H1 (cell line): ENCODE measurements at regions not wholly inside any gene's neighbourhood (a gene's known extent, or its start where the extent isn't known, plus 50 kb on each side); places are given as distances from the start of the nearest gene placed in this dataset.

Source experiments
- CTCF ChIA-PET: fragments of 300-600 bp; sonication (Branson Sonifier 250); formaldehyde crosslinking; loops from one replicate; lab custom pipeline; 2021; ENCODE audit not compliant: partially characterized antibody; lab: Charles Lee
- POLR2A ChIA-PET: fragments of 300-600 bp; sonication (Branson Sonifier 250); formaldehyde crosslinking; loops from one replicate; lab custom pipeline; 2021; ENCODE audit warnings: inconsistent platforms; ENCODE audit not compliant: partially characterized antibody; lab: Charles Lee
- DNase-seq, 2 experiments: peaks; one replicate each; pipeline versions ENCODE4 v3.0.0 to v3.0.0-alpha.2; 2010 to 2022; ENCODE audit warnings: low spot score in 2 of 2, low read depth in 1 of 2, mixed read lengths in 1 of 2
- FAIRE-seq: peaks from 2 replicates; lab custom pipeline; 2011; peaks lifted over from hg19 to GRCh38; lab: Jason Lieb, UNC
- H2AFZ ChIP-seq: 2 replicates; pipeline ENCODE4 v1.8.1; 2012; ENCODE audit warnings: low read length, inconsistent platforms
- H2AK5ac ChIP-seq: 2 replicates; pipeline ENCODE4 v1.6.1; 2013; ENCODE audit warnings: low read depth, low read length
- H2BK120ac ChIP-seq: replicated peaks from 2 replicates; pipeline ENCODE3; 2013; ENCODE audit warnings: low read depth, low read length, inconsistent platforms
- H2BK12ac ChIP-seq: 2 replicates; pipeline ENCODE4 v1.6.1; 2013; ENCODE audit warnings: low read depth, low read length
- H2BK15ac ChIP-seq: 2 replicates; pipeline ENCODE4 v1.6.1; 2013; ENCODE audit warnings: low read length
- H2BK20ac ChIP-seq: 2 replicates; pipeline ENCODE4 v1.6.1; 2013; ENCODE audit warnings: low read length
- H2BK5ac ChIP-seq: 2 replicates; pipeline ENCODE4 v1.6.1; 2013; ENCODE audit warnings: low read depth, low read length
- H3K14ac ChIP-seq: 2 replicates; pipeline ENCODE4 v1.6.1; 2013; ENCODE audit warnings: inconsistent platforms; ENCODE audit not compliant: insufficient read length
- H3K18ac ChIP-seq: 2 replicates; pipeline ENCODE4 v1.6.1; 2013; ENCODE audit warnings: low read length; ENCODE audit errors: extremely low read depth
- H3K23ac ChIP-seq: 2 replicates; pipeline ENCODE4 v1.6.1; 2013; ENCODE audit warnings: inconsistent platforms; ENCODE audit not compliant: insufficient read length
- H3K23me2 ChIP-seq: 2 replicates; pipeline ENCODE4 v1.6.1; 2013; ENCODE audit warnings: low read depth, low read length
- H3K27ac ChIP-seq: 2 replicates; pipeline ENCODE4 v1.6.1; 2011; ENCODE audit warnings: low read depth, low read length, inconsistent platforms
- H3K27me3 ChIP-seq, 4 experiments: replicated peaks in 1 of 4; 1 replicate in 1 of 4; 2 replicates in 3 of 4; pipeline versions ENCODE4 v1.6.1 to v1.8.1; 2011 to 2013; ENCODE audit warnings: low read length in 3 of 4, mild to moderate bottlenecking in 3 of 4, inconsistent platforms in 2 of 4, mixed read lengths in 2 of 4, moderate library complexity in 1 of 4; ENCODE audit not compliant: control insufficient read depth in 3 of 4, insufficient read depth in 3 of 4; ENCODE audit errors: extremely low read depth in 1 of 4
- H3K36me3 ChIP-seq, 4 experiments: 2 replicates each; pipeline versions ENCODE4 v1.6.1 to v1.8.1; 2011 to 2013; ENCODE audit warnings: mild to moderate bottlenecking in 4 of 4, low read length in 3 of 4, moderate library complexity in 2 of 4, control low read depth in 1 of 4, inconsistent platforms in 1 of 4; ENCODE audit not compliant: insufficient read depth in 4 of 4, control insufficient read depth in 2 of 4
- H3K4ac ChIP-seq: replicated peaks from 2 replicates; pipeline ENCODE3; 2013; ENCODE audit warnings: low read length, low read depth, mixed read lengths, inconsistent platforms; ENCODE audit not compliant: insufficient read length
- H3K4me1 ChIP-seq, 4 experiments: replicated peaks in 1 of 4; 1 replicate in 1 of 4; 2 replicates in 3 of 4; pipeline versions ENCODE4 v1.6.1 to v1.8.1; 2011 to 2013; ENCODE audit warnings: low read length in 3 of 4, inconsistent platforms in 2 of 4, mixed read lengths in 1 of 4; ENCODE audit not compliant: insufficient read depth in 4 of 4, control insufficient read depth in 3 of 4
- H3K4me2 ChIP-seq, 2 experiments: 2 replicates each; pipeline versions ENCODE4 v1.6.1 to v1.8.1; 2011 to 2013; ENCODE audit warnings: low read depth in 2 of 2, low read length in 2 of 2, control low read depth in 1 of 2, inconsistent platforms in 1 of 2, mild to moderate bottlenecking in 1 of 2; ENCODE audit not compliant: insufficient read depth in 1 of 2
- H3K4me3 ChIP-seq, 4 experiments: fragments of 200-600, 300-600 bp in 1 of 4; sonication (generic), shearing (Covaris generic), sonication (Bioruptor Twin) in 1 of 4; 2 replicates each; pipeline versions ENCODE4 v1.5.1 to v1.8.1; 2011 to 2016; ENCODE audit warnings: low read length in 4 of 4, low read depth in 3 of 4, control low read depth in 2 of 4, inconsistent platforms in 2 of 4, mild to moderate bottlenecking in 2 of 4, mixed read lengths in 1 of 4, moderate library complexity in 1 of 4; ENCODE audit not compliant: insufficient read depth in 2 of 4; ENCODE audit errors: extremely low read depth in 1 of 4
- H3K56ac ChIP-seq: replicated peaks from 2 replicates; pipeline ENCODE3; 2013; ENCODE audit warnings: low read depth, mild to moderate bottlenecking, mixed read lengths, low read length, inconsistent platforms; ENCODE audit not compliant: insufficient read length
- H3K79me1 ChIP-seq: 2 replicates; pipeline ENCODE4 v1.6.1; 2013; ENCODE audit warnings: low read depth, low read length, control low read depth
- H3K79me2 ChIP-seq, 2 experiments: 2 replicates each; pipeline versions ENCODE4 v1.6.1 to v1.8.1; 2012 to 2013; ENCODE audit warnings: low read length in 2 of 2, mild to moderate bottlenecking in 2 of 2, inconsistent platforms in 1 of 2; ENCODE audit not compliant: insufficient read depth in 2 of 2, control insufficient read depth in 1 of 2
- H3K9ac ChIP-seq, 4 experiments: replicated peaks in 1 of 4; 1 replicate in 1 of 4; 2 replicates in 3 of 4; pipeline versions ENCODE4 v1.6.1 to v1.8.1; 2011 to 2013; ENCODE audit warnings: low read depth in 3 of 4, low read length in 3 of 4, control low read depth in 2 of 4, mild to moderate bottlenecking in 2 of 4, moderate library complexity in 2 of 4, inconsistent platforms in 1 of 4; ENCODE audit errors: extremely low read depth in 1 of 4
- H3K9me3 ChIP-seq, 2 experiments: 2 replicates each; pipeline versions ENCODE4 v1.6.1 to v1.8.1; 2012 to 2013; ENCODE audit warnings: mild to moderate bottlenecking in 2 of 2, moderate library complexity in 2 of 2, control low read depth in 1 of 2, inconsistent platforms in 1 of 2, low read depth in 1 of 2, low read length in 1 of 2, mixed read lengths in 1 of 2; ENCODE audit not compliant: insufficient read depth in 2 of 2
- H4K20me1 ChIP-seq, 2 experiments: replicated peaks in 1 of 2; 2 replicates each; pipeline versions ENCODE3 to v1.8.1; 2011 to 2013; ENCODE audit warnings: inconsistent platforms in 2 of 2, low read length in 2 of 2, mild to moderate bottlenecking in 1 of 2; ENCODE audit not compliant: insufficient read depth in 2 of 2, control insufficient read depth in 1 of 2
- H4K5ac ChIP-seq: 2 replicates; pipeline ENCODE4 v1.6.1; 2013; ENCODE audit warnings: low read length, low read depth, mixed read lengths, inconsistent platforms; ENCODE audit not compliant: insufficient read length
- H4K8ac ChIP-seq: 2 replicates; pipeline ENCODE4 v1.8.0; 2013; ENCODE audit warnings: mild to moderate bottlenecking, moderate library complexity, low read length, inconsistent platforms; ENCODE audit not compliant: insufficient read depth; ENCODE audit errors: extremely low read depth
- H4K91ac ChIP-seq: replicated peaks from 2 replicates; pipeline ENCODE3; 2013; ENCODE audit warnings: low read length, mixed read lengths, inconsistent platforms; ENCODE audit not compliant: insufficient read length
- SP1 ChIP-seq: IDR thresholded peaks from 2 replicates; pipeline ENCODE4 v1.6.1; 2011; ENCODE audit warnings: low read depth, low read length
- WGBS, 2 experiments: shearing (Covaris generic) in 1 of 2; methylation state at CpG; one replicate each; pipeline versions ENCODE4 v1.1.6 to v1.1.7; 2013 to 2015; ENCODE audit warnings: low lambda C conversion rate in 2 of 2, mixed read lengths in 2 of 2, inconsistent platforms in 1 of 2, low coverage in 1 of 2, missing lambda C conversion rate in 1 of 2; ENCODE audit not compliant: insufficient replicate concordance in 2 of 2, insufficient coverage in 1 of 2, insufficient read length in 1 of 2; ENCODE audit errors: extremely low coverage in 1 of 2, missing lambda C conversion rate in 1 of 2; 5-methylcytosine and 5-hydroxymethylcytosine counted together

GRCh38 chr4:156534205-156534604 lies 437.4 kb downstream of the PDGFC start:
- Histone ChIP-seq H4K5ac (no peak overlapping the region), H3K4ac (no peak overlapping the region), H2BK15ac (no peak overlapping the region), H3K79me1 (no peaks in the 10 kb centered on the region), H2AFZ (no peak overlapping the region), H4K8ac (no peak overlapping the region), H2BK5ac (no peak overlapping the region), H3K18ac (no peak overlapping the region), H2AK5ac (no peak overlapping the region), H3K27ac (no peak overlapping the region), H2BK12ac (no peak overlapping the region), H3K14ac (no peak overlapping the region), H3K4me3 (no peak overlapping the region), H3K27me3 (no peaks in the 10 kb centered on the region), H3K9ac (no peak overlapping the region), H3K23ac (no peak overlapping the region), H3K79me2 (no peaks in the 10 kb centered on the region), H3K36me3 (no peaks in the 10 kb centered on the region), H2BK20ac (no peak overlapping the region), H2BK120ac (no peak overlapping the region), H4K91ac (no peak overlapping the region), H3K23me2 (no peaks in the 10 kb centered on the region), H4K20me1 (no peaks in the 10 kb centered on the region), H3K4me1 (no peaks in the 10 kb centered on the region), H3K9me3 (no peaks in the 10 kb centered on the region), H3K4me2 (no peak overlapping the region), H3K56ac (no peak overlapping the region)
- no peak for TF ChIP-seq SP1
- CTCF ChIA-PET, result interaction anchor here (0.9 kb wide), 1 partner anchor 12 kb away, joined by 3 read pairs; no protein-coding TSS in a partner anchor
- POLR2A ChIA-PET, result no interaction called here
- DNase-seq (no peak), FAIRE-seq (no peak)
- WGBS, 2 experiments, result 90% methylated on average over 2 of the region's 2 CpGs; no CpG with 5 or more reads in 1 of the 2 experiments
